HG03039 (cell line): ENCODE measurements at regions not wholly inside any gene's neighbourhood (a gene's known extent, or its start where the extent isn't known, plus 50 kb on each side); places are given as distances from the start of the nearest gene placed in this dataset.

Source experiments
- ATAC-seq: cut with Tn5 transposase; IDR thresholded peaks from one replicate; pipeline ENCODE4 v1.9.1; 2021; ENCODE audit warnings: mild to moderate bottlenecking, moderate library complexity; ENCODE audit not compliant: unreplicated experiment

- ATAC-seq: no peak
Measured at GRCh38 chr2:43171789-43172188, 54.6 kb downstream of the ZFP36L2 start.

- no peak for ATAC-seq
Measured at GRCh38 chr2:43170405-43171105, 55.9 kb downstream of the ZFP36L2 start.

- no peak for ATAC-seq
Measured at GRCh38 chr2:43169987-43170386, 56.4 kb downstream of the ZFP36L2 start.

GRCh38 chr2:43169099-43169945 is 57.1 kb downstream of the ZFP36L2 start:
- ATAC-seq: peak; percentile 37

- no peak for ATAC-seq
Measured at GRCh38 chr2:43168016-43168369, 58.4 kb downstream of the ZFP36L2 start.

- ATAC-seq: no peak
Measured at GRCh38 chr2:43165378-43166069, 60.9 kb downstream of the ZFP36L2 start.

GRCh38 chr2:43164686-43165085 is 61.7 kb downstream of the ZFP36L2 start:
- ATAC-seq: no peak

- no peak for ATAC-seq
Measured at GRCh38 chr2:43163584-43164270, 62.7 kb downstream of the ZFP36L2 start.

- ATAC-seq: no peak
Measured at GRCh38 chr2:43162511-43162776, 64.0 kb downstream of the ZFP36L2 start.

GRCh38 chr2:43161650-43162510 is 64.5 kb downstream of the ZFP36L2 start:
- ATAC-seq: no peak

GRCh38 chr2:43160778-43161177 is 65.6 kb downstream of the ZFP36L2 start:
- ATAC-seq: no peak

GRCh38 chr2:43159797-43160196 is 66.6 kb downstream of the ZFP36L2 start:
- ATAC-seq: no peak

GRCh38 chr2:43158259-43158880 is 68.0 kb downstream of the ZFP36L2 start:
- ATAC-seq: no peak

- no peak for ATAC-seq
Measured at GRCh38 chr2:43157506-43158246, 68.7 kb downstream of the ZFP36L2 start.

GRCh38 chr2:43155851-43156411 is 70.5 kb downstream of the ZFP36L2 start:
- no peak for ATAC-seq

GRCh38 chr2:43154685-43155084 is 71.7 kb downstream of the ZFP36L2 start:
- ATAC-seq: no peak

GRCh38 chr2:43152741-43153647 is 73.4 kb downstream of the ZFP36L2 start:
- ATAC-seq: no peak

GRCh38 chr2:43152186-43152585 is 74.2 kb downstream of the ZFP36L2 start:
- ATAC-seq: no peak
